ENCODE measurements at regions not wholly inside any gene's neighbourhood (a gene's known extent, or its start where the extent isn't known, plus 50 kb on each side); places are given as distances from the start of the nearest gene placed in this dataset.

GRCh38 chr3:147152476-147152875 is 253.9 kb downstream of the ZIC4 start:
- no peak for TF ChIP-seq CTCF (IDR thresholded peaks at IDR 0.05; ENCODE audit: control insufficient read depth, insufficient read depth, low read depth, low read length, missing control alignments)
- no peak for DNase-seq (ENCODE audit: low read depth)
- no peak overlapping the region for H3K4me3 ChIP-seq (ENCODE audit: control insufficient read depth, low read depth, low read length)

- no peak overlapping the region for H3K4me3 ChIP-seq (ENCODE audit: control insufficient read depth, low read depth, low read length)
- TF ChIP-seq CTCF (IDR thresholded peaks at IDR 0.05; ENCODE audit: control insufficient read depth, insufficient read depth, low read depth, low read length, missing control alignments): no peak
- DNase-seq (ENCODE audit: low read depth): peak; percentile 10
These were observed 264.6 kb downstream of the ZIC4 start for GRCh38 chr3:147141516-147142288.

GRCh38 chr3:147139341-147139740 is 267.0 kb downstream of the ZIC4 start:
- no peak for TF ChIP-seq CTCF (IDR thresholded peaks at IDR 0.05; ENCODE audit: control insufficient read depth, insufficient read depth, low read depth, low read length, missing control alignments)
- H3K4me3 ChIP-seq (ENCODE audit: control insufficient read depth, low read depth, low read length): no peak overlapping the region
- no peak for DNase-seq (ENCODE audit: low read depth)

- no peak overlapping the region for H3K4me3 ChIP-seq (ENCODE audit: control insufficient read depth, low read depth, low read length)
- TF ChIP-seq CTCF (IDR thresholded peaks at IDR 0.05; ENCODE audit: control insufficient read depth, insufficient read depth, low read depth, low read length, missing control alignments): no peak
- DNase-seq (ENCODE audit: low read depth): no peak
These were observed 274.2 kb downstream of the ZIC4 start for GRCh38 chr3:147132168-147132567.

- DNase-seq (ENCODE audit: low read depth): peak; percentile 16
- TF ChIP-seq CTCF (IDR thresholded peaks at IDR 0.05; ENCODE audit: control insufficient read depth, insufficient read depth, low read depth, low read length, missing control alignments): no peak
These were observed 275.9 kb downstream of the ZIC4 start for GRCh38 chr3:147130461-147130860.

GRCh38 chr3:147129665-147130064 is 276.7 kb downstream of the ZIC4 start:
- DNase-seq (ENCODE audit: low read depth): no peak
- no peak overlapping the region for H3K4me3 ChIP-seq (ENCODE audit: control insufficient read depth, low read depth, low read length)
- TF ChIP-seq CTCF (IDR thresholded peaks at IDR 0.05; ENCODE audit: control insufficient read depth, insufficient read depth, low read depth, low read length, missing control alignments): no peak

More at GRCh38 chr3:147130461-147130860, 275.9 kb downstream of the ZIC4 start:
- H3K4me3 ChIP-seq (ENCODE audit: control insufficient read depth, low read depth, low read length): no peak overlapping the region
